ENCODE measurements at regions not wholly inside any gene's neighbourhood (a gene's known extent, or its start where the extent isn't known, plus 50 kb on each side); places are given as distances from the start of the nearest gene placed in this dataset.
"Not testable (repeated sequence)": the region's sequence is repeated elsewhere in the genome, so short reads cannot be mapped to it uniquely, and the experiment has no call there.

GRCh38 chr10:131581547-131581946 lies 270.0 kb upstream of the TCERG1L start:
- H3K4me3 ChIP-seq; RAD21 ChIA-PET (ENCODE audit: unreplicated experiment); ATAC-seq; H3K27me3 ChIP-seq (replicated peaks in 1 of 2; ENCODE audit: control insufficient read depth in 2 of 2, insufficient read depth in 2 of 2, low read length in 1 of 2); CTCF ChIA-PET; H3K4me1 ChIP-seq (ENCODE audit: control insufficient read depth, insufficient read depth, low read length); H3K36me3 ChIP-seq (ENCODE audit: control insufficient read depth in 2 of 2, insufficient read depth in 2 of 2, low read length in 1 of 2); H3K4me2 ChIP-seq (ENCODE audit: control insufficient read depth, insufficient read depth); H4K20me1 ChIP-seq (ENCODE audit: control insufficient read depth, insufficient read depth); SMC1A ChIA-PET (ENCODE audit: uncharacterized antibody, unreplicated experiment); POLR2A ChIA-PET; in situ Hi-C loops (cut with MboI); BruUV-seq (replicated peaks); H3K79me2 ChIP-seq (ENCODE audit: control insufficient read depth, insufficient read depth, low read length); FAIRE-seq; H2AFZ ChIP-seq (ENCODE audit: control insufficient read depth, low read depth, low read length); DNase-seq (ENCODE audit: low read depth, low spot score); intact Hi-C loops (cut with micrococcal nuclease; ENCODE audit: unreplicated experiment); H3K9ac ChIP-seq (ENCODE audit: control insufficient read depth, insufficient read depth, low read length); H3K9me3 ChIP-seq (replicated peaks; ENCODE audit: control insufficient read depth, insufficient read depth, low read length); H3K27ac ChIP-seq (ENCODE audit: control insufficient read depth, insufficient read depth): not testable (repeated sequence)
- WGBS (ENCODE audit: insufficient coverage, insufficient replicate concordance, low lambda C conversion rate, missing lambda C conversion rate), result 6% methylated on average over 7 of the region's 7 CpGs

DNA sequence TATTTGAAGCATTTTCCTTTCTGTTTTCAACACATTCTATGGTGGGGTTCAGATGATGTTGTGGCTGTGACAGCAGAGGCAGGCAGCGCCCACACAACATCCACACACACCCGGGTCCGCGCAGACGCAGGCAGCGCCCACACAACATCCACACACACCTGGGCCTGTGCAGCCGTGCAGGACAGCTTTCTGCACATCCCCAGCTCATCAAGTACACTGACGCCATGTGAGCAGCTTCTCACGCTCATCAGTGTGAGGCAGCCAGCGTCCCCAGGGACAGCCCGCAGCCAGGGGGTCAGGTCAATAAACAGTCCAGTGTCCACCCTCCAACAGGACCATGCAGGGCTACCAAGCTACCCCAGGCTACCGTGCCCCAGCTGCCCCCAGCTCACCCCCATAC lies 272.8 kb upstream of the TCERG1L start:
- in situ Hi-C loops (cut with MboI), result no loop called here
- H3K36me3 ChIP-seq (ENCODE audit: control insufficient read depth in 2 of 2, insufficient read depth in 2 of 2, low read length in 1 of 2), result no peaks in the 10 kb centered on the region

GRCh38 chr10:131585761-131586160 lies 274.2 kb upstream of the TCERG1L start:
- Histone ChIP-seq H3K4me1 (ENCODE audit: control insufficient read depth, insufficient read depth, low read length) (no peaks in the 10 kb centered on the region), H3K4me2 (ENCODE audit: control insufficient read depth, insufficient read depth) (no peak overlapping the region), H3K36me3 (ENCODE audit: control insufficient read depth in 2 of 2, insufficient read depth in 2 of 2, low read length in 1 of 2) (no peaks in the 10 kb centered on the region), H2AFZ (ENCODE audit: control insufficient read depth, low read depth, low read length) (no peak overlapping the region), H3K9me3 (replicated peaks; ENCODE audit: control insufficient read depth, insufficient read depth, low read length) (no peaks in the 10 kb centered on the region; the same call in 2 of the 3 replicates), H3K79me2 (ENCODE audit: control insufficient read depth, insufficient read depth, low read length) (no peaks in the 10 kb centered on the region), H4K20me1 (ENCODE audit: control insufficient read depth, insufficient read depth) (no peaks in the 10 kb centered on the region), H3K27me3 (replicated peaks in 1 of 2; ENCODE audit: control insufficient read depth in 2 of 2, insufficient read depth in 2 of 2, low read length in 1 of 2) (no peaks in the 10 kb centered on the region), H3K4me3 (no peak overlapping the region), H3K27ac (ENCODE audit: control insufficient read depth, insufficient read depth) (no peak overlapping the region), H3K9ac (ENCODE audit: control insufficient read depth, insufficient read depth, low read length) (no peak overlapping the region)
- ChIA-PET RAD21 (ENCODE audit: unreplicated experiment) (no interaction called here), SMC1A (ENCODE audit: uncharacterized antibody, unreplicated experiment) (interaction anchor here (1.3 kb wide), 1 partner anchor 17 kb away, joined by 3 read pairs; no protein-coding TSS in a partner anchor), POLR2A (no interaction called here), CTCF (no interaction called here)
- no TSS peak for BruUV-seq (replicated peaks)
- in situ Hi-C loops (cut with MboI) (no loop called here), intact Hi-C loops (cut with micrococcal nuclease; ENCODE audit: unreplicated experiment) (no loop called here)
- ATAC-seq (no peak), DNase-seq (ENCODE audit: low read depth, low spot score) (no peak), FAIRE-seq (no peak)
- 15% methylated on average over 3 of the region's 3 CpGs for WGBS (ENCODE audit: insufficient coverage, insufficient replicate concordance, low lambda C conversion rate, missing lambda C conversion rate)
- TF ChIP-seq CBX3 (IDR thresholded peaks at IDR 0.05; ENCODE audit: borderline replicate concordance, low read depth) (no peak), BMI1 (IDR thresholded peaks at IDR 0.05; ENCODE audit: borderline replicate concordance) (no peak), ZNF687 (IDR thresholded peaks at IDR 0.05) (no peak), ZNF384 (IDR thresholded peaks at IDR 0.05; ENCODE audit: borderline replicate concordance, low read depth, low read length) (no peak), EP300 (IDR thresholded peaks at IDR 0.05; ENCODE audit: borderline replicate concordance in 1 of 2, control insufficient read depth in 1 of 2, low read depth in 2 of 2, low read length in 2 of 2) (no peak), HDAC6 (IDR thresholded peaks at IDR 0.05; ENCODE audit: unreplicated experiment) (no peak)

More for the DNA sequence above, 272.8 kb upstream of the TCERG1L start:
- H3K27ac ChIP-seq (ENCODE audit: control insufficient read depth, insufficient read depth), result no peak overlapping the region
- H4K20me1 ChIP-seq (ENCODE audit: control insufficient read depth, insufficient read depth), result no peaks in the 10 kb centered on the region
- intact Hi-C loops (cut with micrococcal nuclease; ENCODE audit: unreplicated experiment), result no loop called here
- H3K79me2 ChIP-seq (ENCODE audit: control insufficient read depth, insufficient read depth, low read length), result no peaks in the 10 kb centered on the region
- ATAC-seq, result no peak
- H3K27me3 ChIP-seq (replicated peaks in 1 of 2; ENCODE audit: control insufficient read depth in 2 of 2, insufficient read depth in 2 of 2, low read length in 1 of 2), result no peaks in the 10 kb centered on the region
- no peak overlapping the region for H3K4me3 ChIP-seq
- no peaks in the 10 kb centered on the region for H3K4me1 ChIP-seq (ENCODE audit: control insufficient read depth, insufficient read depth, low read length)
- ChIA-PET POLR2A (no interaction called here), RAD21 (ENCODE audit: unreplicated experiment) (no interaction called here), SMC1A (ENCODE audit: uncharacterized antibody, unreplicated experiment) (no interaction called here), CTCF (no interaction called here)
- BruUV-seq (replicated peaks), result no TSS peak
- H3K9me3 ChIP-seq (replicated peaks; ENCODE audit: control insufficient read depth, insufficient read depth, low read length), result no peaks in the 10 kb centered on the region; the same call in 2 of the 3 replicates
- no peak for DNase-seq (ENCODE audit: low read depth, low spot score)
- H2AFZ ChIP-seq (ENCODE audit: control insufficient read depth, low read depth, low read length), result no peak overlapping the region
- no peak for TF ChIP-seq MEF2A (IDR thresholded peaks at IDR 0.05; ENCODE audit: insufficient read depth, low read depth, low read length)
- FAIRE-seq, result no peak
- 29% methylated on average over 12 of the region's 12 CpGs for WGBS (ENCODE audit: insufficient coverage, insufficient replicate concordance, low lambda C conversion rate, missing lambda C conversion rate)
- no peak overlapping the region for H3K9ac ChIP-seq (ENCODE audit: control insufficient read depth, insufficient read depth, low read length)
- no peak overlapping the region for H3K4me2 ChIP-seq (ENCODE audit: control insufficient read depth, insufficient read depth)
